H1 (cell line): ENCODE measurements at regions not wholly inside any gene's neighbourhood (a gene's known extent, or its start where the extent isn't known, plus 50 kb on each side); places are given as distances from the start of the nearest gene placed in this dataset.

Experiments used
- CTCF ChIA-PET: fragments of 300-600 bp; sonication (Branson Sonifier 250); formaldehyde crosslinking; loops from one replicate; lab custom pipeline; 2021; ENCODE audit not compliant: partially characterized antibody; lab: Charles Lee
- POLR2A ChIA-PET: fragments of 300-600 bp; sonication (Branson Sonifier 250); formaldehyde crosslinking; loops from one replicate; lab custom pipeline; 2021; ENCODE audit warnings: inconsistent platforms; ENCODE audit not compliant: partially characterized antibody; lab: Charles Lee
- DNase-seq, 2 experiments: peaks; one replicate each; pipeline versions ENCODE4 v3.0.0 to v3.0.0-alpha.2; 2010 to 2022; ENCODE audit warnings: low spot score in 2 of 2, low read depth in 1 of 2, mixed read lengths in 1 of 2
- FAIRE-seq: peaks from 2 replicates; lab custom pipeline; 2011; peaks lifted over from hg19 to GRCh38; lab: Jason Lieb, UNC
- H2AFZ ChIP-seq: 2 replicates; pipeline ENCODE4 v1.8.1; 2012; ENCODE audit warnings: low read length, inconsistent platforms
- H2AK5ac ChIP-seq: 2 replicates; pipeline ENCODE4 v1.6.1; 2013; ENCODE audit warnings: low read depth, low read length
- H2BK120ac ChIP-seq: replicated peaks from 2 replicates; pipeline ENCODE3; 2013; ENCODE audit warnings: low read depth, low read length, inconsistent platforms
- H2BK12ac ChIP-seq: 2 replicates; pipeline ENCODE4 v1.6.1; 2013; ENCODE audit warnings: low read depth, low read length
- H2BK15ac ChIP-seq: 2 replicates; pipeline ENCODE4 v1.6.1; 2013; ENCODE audit warnings: low read length
- H2BK20ac ChIP-seq: 2 replicates; pipeline ENCODE4 v1.6.1; 2013; ENCODE audit warnings: low read length
- H2BK5ac ChIP-seq: 2 replicates; pipeline ENCODE4 v1.6.1; 2013; ENCODE audit warnings: low read depth, low read length
- H3K14ac ChIP-seq: 2 replicates; pipeline ENCODE4 v1.6.1; 2013; ENCODE audit warnings: inconsistent platforms; ENCODE audit not compliant: insufficient read length
- H3K18ac ChIP-seq: 2 replicates; pipeline ENCODE4 v1.6.1; 2013; ENCODE audit warnings: low read length; ENCODE audit errors: extremely low read depth
- H3K23ac ChIP-seq: 2 replicates; pipeline ENCODE4 v1.6.1; 2013; ENCODE audit warnings: inconsistent platforms; ENCODE audit not compliant: insufficient read length
- H3K23me2 ChIP-seq: 2 replicates; pipeline ENCODE4 v1.6.1; 2013; ENCODE audit warnings: low read depth, low read length
- H3K27ac ChIP-seq: 2 replicates; pipeline ENCODE4 v1.6.1; 2011; ENCODE audit warnings: low read depth, low read length, inconsistent platforms
- H3K27me3 ChIP-seq, 4 experiments: replicated peaks in 1 of 4; 1 replicate in 1 of 4; 2 replicates in 3 of 4; pipeline versions ENCODE4 v1.6.1 to v1.8.1; 2011 to 2013; ENCODE audit warnings: low read length in 3 of 4, mild to moderate bottlenecking in 3 of 4, inconsistent platforms in 2 of 4, mixed read lengths in 2 of 4, moderate library complexity in 1 of 4; ENCODE audit not compliant: control insufficient read depth in 3 of 4, insufficient read depth in 3 of 4; ENCODE audit errors: extremely low read depth in 1 of 4
- H3K36me3 ChIP-seq, 4 experiments: 2 replicates each; pipeline versions ENCODE4 v1.6.1 to v1.8.1; 2011 to 2013; ENCODE audit warnings: mild to moderate bottlenecking in 4 of 4, low read length in 3 of 4, moderate library complexity in 2 of 4, control low read depth in 1 of 4, inconsistent platforms in 1 of 4; ENCODE audit not compliant: insufficient read depth in 4 of 4, control insufficient read depth in 2 of 4
- H3K4ac ChIP-seq: replicated peaks from 2 replicates; pipeline ENCODE3; 2013; ENCODE audit warnings: low read length, low read depth, mixed read lengths, inconsistent platforms; ENCODE audit not compliant: insufficient read length
- H3K4me1 ChIP-seq, 4 experiments: replicated peaks in 1 of 4; 1 replicate in 1 of 4; 2 replicates in 3 of 4; pipeline versions ENCODE4 v1.6.1 to v1.8.1; 2011 to 2013; ENCODE audit warnings: low read length in 3 of 4, inconsistent platforms in 2 of 4, mixed read lengths in 1 of 4; ENCODE audit not compliant: insufficient read depth in 4 of 4, control insufficient read depth in 3 of 4
- H3K4me2 ChIP-seq, 2 experiments: 2 replicates each; pipeline versions ENCODE4 v1.6.1 to v1.8.1; 2011 to 2013; ENCODE audit warnings: low read depth in 2 of 2, low read length in 2 of 2, control low read depth in 1 of 2, inconsistent platforms in 1 of 2, mild to moderate bottlenecking in 1 of 2; ENCODE audit not compliant: insufficient read depth in 1 of 2
- H3K4me3 ChIP-seq, 4 experiments: fragments of 200-600, 300-600 bp in 1 of 4; sonication (generic), shearing (Covaris generic), sonication (Bioruptor Twin) in 1 of 4; 2 replicates each; pipeline versions ENCODE4 v1.5.1 to v1.8.1; 2011 to 2016; ENCODE audit warnings: low read length in 4 of 4, low read depth in 3 of 4, control low read depth in 2 of 4, inconsistent platforms in 2 of 4, mild to moderate bottlenecking in 2 of 4, mixed read lengths in 1 of 4, moderate library complexity in 1 of 4; ENCODE audit not compliant: insufficient read depth in 2 of 4; ENCODE audit errors: extremely low read depth in 1 of 4
- H3K56ac ChIP-seq: replicated peaks from 2 replicates; pipeline ENCODE3; 2013; ENCODE audit warnings: low read depth, mild to moderate bottlenecking, mixed read lengths, low read length, inconsistent platforms; ENCODE audit not compliant: insufficient read length
- H3K79me1 ChIP-seq: 2 replicates; pipeline ENCODE4 v1.6.1; 2013; ENCODE audit warnings: low read depth, low read length, control low read depth
- H3K79me2 ChIP-seq, 2 experiments: 2 replicates each; pipeline versions ENCODE4 v1.6.1 to v1.8.1; 2012 to 2013; ENCODE audit warnings: low read length in 2 of 2, mild to moderate bottlenecking in 2 of 2, inconsistent platforms in 1 of 2; ENCODE audit not compliant: insufficient read depth in 2 of 2, control insufficient read depth in 1 of 2
- H3K9ac ChIP-seq, 4 experiments: replicated peaks in 1 of 4; 1 replicate in 1 of 4; 2 replicates in 3 of 4; pipeline versions ENCODE4 v1.6.1 to v1.8.1; 2011 to 2013; ENCODE audit warnings: low read depth in 3 of 4, low read length in 3 of 4, control low read depth in 2 of 4, mild to moderate bottlenecking in 2 of 4, moderate library complexity in 2 of 4, inconsistent platforms in 1 of 4; ENCODE audit errors: extremely low read depth in 1 of 4
- H3K9me3 ChIP-seq, 2 experiments: 2 replicates each; pipeline versions ENCODE4 v1.6.1 to v1.8.1; 2012 to 2013; ENCODE audit warnings: mild to moderate bottlenecking in 2 of 2, moderate library complexity in 2 of 2, control low read depth in 1 of 2, inconsistent platforms in 1 of 2, low read depth in 1 of 2, low read length in 1 of 2, mixed read lengths in 1 of 2; ENCODE audit not compliant: insufficient read depth in 2 of 2
- H4K20me1 ChIP-seq, 2 experiments: replicated peaks in 1 of 2; 2 replicates each; pipeline versions ENCODE3 to v1.8.1; 2011 to 2013; ENCODE audit warnings: inconsistent platforms in 2 of 2, low read length in 2 of 2, mild to moderate bottlenecking in 1 of 2; ENCODE audit not compliant: insufficient read depth in 2 of 2, control insufficient read depth in 1 of 2
- H4K5ac ChIP-seq: 2 replicates; pipeline ENCODE4 v1.6.1; 2013; ENCODE audit warnings: low read length, low read depth, mixed read lengths, inconsistent platforms; ENCODE audit not compliant: insufficient read length
- H4K8ac ChIP-seq: 2 replicates; pipeline ENCODE4 v1.8.0; 2013; ENCODE audit warnings: mild to moderate bottlenecking, moderate library complexity, low read length, inconsistent platforms; ENCODE audit not compliant: insufficient read depth; ENCODE audit errors: extremely low read depth
- H4K91ac ChIP-seq: replicated peaks from 2 replicates; pipeline ENCODE3; 2013; ENCODE audit warnings: low read length, mixed read lengths, inconsistent platforms; ENCODE audit not compliant: insufficient read length
- ASH2L ChIP-seq: fragments of 200-600, 300-600 bp; sonication (generic); IDR thresholded peaks from one replicate; pipeline ENCODE4 v1.7.1; 2017; ENCODE audit warnings: low read length
- BRCA1 ChIP-seq: IDR thresholded peaks from 2 replicates; pipeline ENCODE4 v1.6.1; 2012; ENCODE audit warnings: low read depth, low read length, improper control_type of control experiment
- CTCF ChIP-seq, 3 experiments: IDR thresholded peaks; 1 replicate in 2 of 3; 2 replicates in 1 of 3; pipeline versions ENCODE4 v1.5.1 to v1.6.1; 2011; ENCODE audit warnings: low read length in 3 of 3, mild to moderate bottlenecking in 3 of 3, inconsistent platforms in 2 of 3, low read depth in 1 of 3, moderate library complexity in 1 of 3; ENCODE audit not compliant: insufficient read depth in 1 of 3; ENCODE audit errors: control extremely low read depth in 1 of 3
- EP300 ChIP-seq, 2 experiments: IDR thresholded peaks; 1 replicate in 1 of 2; 2 replicates in 1 of 2; pipeline ENCODE4 v1.6.1; 2011 to 2012; ENCODE audit warnings: low read depth in 2 of 2, low read length in 2 of 2, mild to moderate bottlenecking in 2 of 2, borderline replicate concordance in 1 of 2, inconsistent platforms in 1 of 2, moderate library complexity in 1 of 2
- JUN ChIP-seq: IDR thresholded peaks from 2 replicates; pipeline ENCODE4 v1.6.1; 2011; ENCODE audit warnings: low read depth, mild to moderate bottlenecking, improper control_type of control experiment, low read length
- RXRA ChIP-seq: IDR thresholded peaks from 2 replicates; pipeline ENCODE4 v1.6.1; 2011; ENCODE audit warnings: low read depth, mild to moderate bottlenecking, low read length, moderate library complexity; ENCODE audit not compliant: insufficient read depth
- SAP30 ChIP-seq: fragments of 300-600 bp; sonication (generic); IDR thresholded peaks from 2 replicates; pipeline ENCODE4 v1.7.1; 2012; ENCODE audit warnings: low read length, moderate library complexity, mild to moderate bottlenecking, inconsistent platforms; ENCODE audit not compliant: insufficient read depth, insufficient replicate concordance
- SIN3A ChIP-seq, 2 experiments: IDR thresholded peaks in 1 of 2; conservative IDR thresholded peaks in 1 of 2; 2 replicates each; pipeline ENCODE4 v1.6.1; 2011 to 2012; ENCODE audit warnings: low read length in 2 of 2, improper control_type of control experiment in 1 of 2, low read depth in 1 of 2, mild to moderate bottlenecking in 1 of 2
- SP2 ChIP-seq: IDR thresholded peaks from 2 replicates; pipeline ENCODE4 v1.6.1; 2012; ENCODE audit warnings: mild to moderate bottlenecking, low read length, inconsistent platforms
- TAF7 ChIP-seq: optimal IDR thresholded peaks from 2 replicates; pipeline ENCODE3; 2011; ENCODE audit warnings: low read depth, mild to moderate bottlenecking, inconsistent platforms, low read length, moderate library complexity, borderline replicate concordance
- TCF12 ChIP-seq: IDR thresholded peaks from 2 replicates; pipeline ENCODE4 v1.6.1; 2011; ENCODE audit warnings: low read depth, mild to moderate bottlenecking, low read length
- YY1 ChIP-seq: IDR thresholded peaks from 2 replicates; pipeline ENCODE4 v1.6.1; 2011; ENCODE audit warnings: low read depth, mild to moderate bottlenecking, low read length

DNA sequence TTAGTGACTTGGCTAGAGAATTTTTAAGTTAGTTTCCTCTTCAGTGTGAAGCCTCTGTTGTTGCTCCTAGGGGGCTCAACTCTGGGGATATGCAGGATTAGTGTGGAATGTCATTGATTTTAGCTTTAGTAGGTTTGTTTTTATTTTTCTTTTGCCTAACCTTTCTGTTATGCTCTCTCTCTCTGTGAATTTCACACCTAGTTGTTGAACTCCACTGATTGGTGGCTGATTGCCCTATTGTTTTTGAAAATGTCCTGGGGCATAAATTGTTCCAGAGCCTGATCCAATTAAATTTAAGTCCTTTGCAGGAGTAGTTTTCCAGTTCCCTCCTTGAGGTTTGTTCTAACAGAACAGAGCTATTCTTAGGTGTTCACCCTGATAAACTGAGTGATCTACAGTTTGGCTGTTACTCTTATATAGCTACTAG lies 393.3 kb upstream of the CTSO start:
- Histone ChIP-seq H3K79me1 (no peaks in the 10 kb centered on the region), H3K23ac (no peak overlapping the region), H3K36me3 (no peaks in the 10 kb centered on the region), H3K27ac (no peak overlapping the region), H3K79me2 (no peaks in the 10 kb centered on the region), H2BK15ac (no peak overlapping the region), H3K56ac (no peak overlapping the region), H4K20me1 (no peaks in the 10 kb centered on the region), H2AFZ (no peak overlapping the region), H3K4me3 (no peak overlapping the region; a peak in 1 of 8 replicates), H2BK120ac (no peak overlapping the region), H2BK12ac (no peak overlapping the region), H3K18ac (no peak overlapping the region), H3K14ac (no peak overlapping the region), H4K5ac (no peak overlapping the region), H4K91ac (no peak overlapping the region), H3K23me2 (no peaks in the 10 kb centered on the region), H2AK5ac (no peak overlapping the region), H2BK20ac (no peak overlapping the region), H3K9me3 (no peaks in the 10 kb centered on the region), H3K4me1 (peaks cover 0 to 10% (median 4%) of the 10 kb centered on the region in 4 experiments; a peak in 3 of 7 replicates), H3K9ac (no peak overlapping the region), H2BK5ac (no peak overlapping the region), H3K4me2 (no peak overlapping the region; a peak in 1 of 4 replicates), H3K4ac (no peak overlapping the region), H4K8ac (no peak overlapping the region), H3K27me3 (no peaks in the 10 kb centered on the region)
- FAIRE-seq (no peak), DNase-seq (peak in 1 of 2 experiments; percentile 29)
- CTCF ChIA-PET, result interaction anchor here (0.7 to 1.1 kb wide), 4 partner anchors 9 to 53 kb away, joined by 3 to 4 read pairs (median 3); no protein-coding TSS in a partner anchor
- POLR2A ChIA-PET, result no interaction called here
- TF ChIP-seq SAP30 (no peak), SIN3A (conservative IDR thresholded peaks at IDR 0.05 in 1 of 2, IDR thresholded peaks at IDR 0.05 in 1 of 2; ENCODE audit: low read depth in 1 of 2, low read length in 2 of 2) (no peak), YY1 (no peak), TCF12 (no peak), SP2 (no peak), EP300 (IDR thresholded peaks at IDR 0.05; ENCODE audit: borderline replicate concordance in 1 of 2, low read depth in 2 of 2, low read length in 2 of 2) (no peak), CTCF (IDR thresholded peaks at IDR 0.05; ENCODE audit: control extremely low read depth in 1 of 3, insufficient read depth in 1 of 3, low read depth in 1 of 3, low read length in 3 of 3) (no peak), TAF7 (no peak), ASH2L (no peak), RXRA (no peak), BRCA1 (no peak), JUN (no peak)
